SK-N-SH (cell line): ENCODE measurements at regions not wholly inside any gene's neighbourhood (a gene's known extent, or its start where the extent isn't known, plus 50 kb on each side); places are given as distances from the start of the nearest gene placed in this dataset.

Experiments used
- CTCF ChIA-PET: fragments of 300-600, 350-600 bp; formaldehyde crosslinking; extraction: SDS; loops from one replicate; lab custom pipeline; 2021; lab: Yijun Ruan, JAX
- POLR2A ChIA-PET: fragments of 350-600 bp; sonication (Branson Sonifier 250); formaldehyde crosslinking; extraction: SDS; loops from one replicate; lab custom pipeline; 2020; ENCODE audit warnings: antibody characterized with exemption, inconsistent platforms; lab: Yijun Ruan, JAX
- DNase-seq: peaks from one replicate; pipeline ENCODE4 v3.0.0; 2012
- H2AFZ ChIP-seq: fragments of 200-600 bp; sonication (generic); 2 replicates; pipeline ENCODE4 v1.8.1; 2016; ENCODE audit warnings: antibody characterized with exemption, mild to moderate bottlenecking, low read depth
- H3F3A ChIP-seq: fragments of 200-600 bp; sonication (generic); replicated peaks from 2 replicates; pipeline ENCODE3; 2016; ENCODE audit warnings: antibody characterized with exemption, mild to moderate bottlenecking; ENCODE audit not compliant: insufficient read depth
- H3K27ac ChIP-seq, 2 experiments: fragments of 200-500 bp in 1 of 2; fragments of 200-600 bp in 1 of 2; sonication (Bioruptor generic) in 1 of 2; sonication (generic), shearing (Covaris generic) in 1 of 2; 2 replicates each; pipeline versions ENCODE4 v1.5.1 to v1.6.1; 2014 to 2016; ENCODE audit warnings: low read depth in 2 of 2, inconsistent platforms in 1 of 2, low read length in 1 of 2, mild to moderate bottlenecking in 1 of 2, mixed read lengths in 1 of 2
- H3K27me3 ChIP-seq: fragments of 200-600 bp; sonication (generic), shearing (Covaris generic); 2 replicates; pipeline ENCODE4 v1.6.1; 2016; ENCODE audit warnings: mixed run types; ENCODE audit not compliant: insufficient read depth
- H3K36me3 ChIP-seq, 2 experiments: fragments of 200-500 bp in 1 of 2; fragments of 200-600 bp in 1 of 2; sonication (Bioruptor generic) in 1 of 2; sonication (generic) in 1 of 2; replicated peaks in 1 of 2; 2 replicates each; pipeline versions ENCODE3 to v1.5.1; 2014 to 2016; ENCODE audit warnings: low read length in 1 of 2, mild to moderate bottlenecking in 1 of 2; ENCODE audit not compliant: insufficient read depth in 2 of 2, control insufficient read depth in 1 of 2
- H3K4me1 ChIP-seq, 2 experiments: fragments of 200-500 bp in 1 of 2; fragments of 200-600 bp in 1 of 2; sonication (Bioruptor generic) in 1 of 2; sonication (generic), shearing (Covaris generic) in 1 of 2; 2 replicates each; pipeline versions ENCODE4 v1.5.1 to v1.6.1; 2014 to 2016; ENCODE audit warnings: low read depth in 1 of 2, low read length in 1 of 2, mixed run types in 1 of 2; ENCODE audit not compliant: insufficient read depth in 2 of 2, control insufficient read depth in 1 of 2
- H3K4me2 ChIP-seq: fragments of 200-600 bp; sonication (generic), shearing (Covaris generic); 2 replicates; pipeline ENCODE4 v1.6.1; 2017; ENCODE audit warnings: mixed run types
- H3K4me3 ChIP-seq, 2 experiments: fragments of 200-500 bp in 1 of 2; fragments of 200-600 bp in 1 of 2; sonication (Bioruptor generic) in 1 of 2; sonication (generic), shearing (Covaris generic) in 1 of 2; 2 replicates each; pipeline versions ENCODE4 v1.5.1 to v1.8.1; 2014 to 2016; ENCODE audit warnings: low read depth in 2 of 2, inconsistent platforms in 1 of 2, low read length in 1 of 2, mild to moderate bottlenecking in 1 of 2, mixed read lengths in 1 of 2, moderate library complexity in 1 of 2
- H3K79me2 ChIP-seq: fragments of 200-600 bp; sonication (generic); 2 replicates; pipeline ENCODE4 v1.8.1; 2017; ENCODE audit warnings: mild to moderate bottlenecking; ENCODE audit not compliant: insufficient read depth
- H3K9ac ChIP-seq: fragments of 200-600 bp; sonication (generic); 2 replicates; pipeline ENCODE4 v1.6.1; 2017; ENCODE audit warnings: mixed run types
- H3K9me2 ChIP-seq: fragments of 200-600 bp; sonication (generic); 2 replicates; pipeline ENCODE4 v1.6.1; 2017; ENCODE audit warnings: mixed run types
- H3K9me3 ChIP-seq: fragments of 200-600 bp; sonication (generic); 2 replicates; pipeline ENCODE4 v1.6.1; 2017; ENCODE audit warnings: mixed run types, mild to moderate bottlenecking, moderate library complexity
- H4K20me1 ChIP-seq: fragments of 200-600 bp; sonication (generic); 2 replicates; pipeline ENCODE4 v1.6.1; 2017; ENCODE audit warnings: mild to moderate bottlenecking, mixed run types; ENCODE audit not compliant: insufficient read depth
- CHD2 ChIP-seq: fragments of 150-350 bp; IDR thresholded peaks from 2 replicates; pipeline ENCODE4 v1.6.1; 2018; ENCODE audit warnings: low read length; ENCODE audit not compliant: partially characterized antibody
- ELF1 ChIP-seq: IDR thresholded peaks from 2 replicates; pipeline ENCODE4 v1.4.0; 2012
- EZH2phosphoT487 ChIP-seq: fragments of 200-600 bp; sonication (generic); IDR thresholded peaks from 2 replicates; pipeline ENCODE4 v1.6.1; 2017; ENCODE audit warnings: low read depth, mixed run types, mild to moderate bottlenecking, antibody characterized with exemption, moderate library complexity, borderline replicate concordance
- FOSL2 ChIP-seq: IDR thresholded peaks from 2 replicates; pipeline ENCODE4 v1.4.0; 2012; ENCODE audit warnings: low read depth, mild to moderate bottlenecking, moderate library complexity, borderline replicate concordance
- FOXJ3 ChIP-seq: sonication (generic); formaldehyde crosslinking; IDR thresholded peaks from 2 replicates; pipeline ENCODE4 v1.5.1; 2020; ENCODE audit warnings: mild to moderate bottlenecking, missing genetic modification reagents
- FOXM1 ChIP-seq: IDR thresholded peaks from 2 replicates; pipeline ENCODE4 v1.4.0; 2012; ENCODE audit warnings: low read depth, mild to moderate bottlenecking
- GABPA ChIP-seq: IDR thresholded peaks from 2 replicates; pipeline ENCODE4 v1.4.0; 2012; ENCODE audit warnings: low read depth, mild to moderate bottlenecking
- GATA2 ChIP-seq: sonication (generic); formaldehyde crosslinking; IDR thresholded peaks from 2 replicates; pipeline ENCODE4 v1.5.0; 2020; ENCODE audit warnings: mild to moderate bottlenecking, missing genetic modification reagents
- JUND ChIP-seq: IDR thresholded peaks from 2 replicates; pipeline ENCODE4 v1.4.0; 2012
- MEF2A ChIP-seq: IDR thresholded peaks from 2 replicates; pipeline ENCODE4 v1.4.0; 2012; ENCODE audit warnings: low read depth, borderline replicate concordance
- MXI1 ChIP-seq: IDR thresholded peaks from 2 replicates; pipeline ENCODE4 v1.6.1; 2012; ENCODE audit warnings: mild to moderate bottlenecking, low read depth, low read length, improper control_type of control experiment
- NFIC ChIP-seq: IDR thresholded peaks from 2 replicates; pipeline ENCODE4 v1.4.0; 2012; ENCODE audit warnings: borderline replicate concordance
- POLR2AphosphoS5 ChIP-seq: IDR thresholded peaks from 2 replicates; pipeline ENCODE4 v1.6.1; 2012; ENCODE audit warnings: low read depth, low read length
- RAD21 ChIP-seq: IDR thresholded peaks from 2 replicates; pipeline ENCODE4 v1.6.1; 2012; ENCODE audit warnings: mild to moderate bottlenecking, low read length
- RCOR1 ChIP-seq: fragments of 150-350 bp; IDR thresholded peaks from 2 replicates; pipeline ENCODE4 v1.6.1; 2017; ENCODE audit warnings: antibody characterized with exemption, low read length
- RFX5 ChIP-seq: IDR thresholded peaks from 2 replicates; pipeline ENCODE4 v1.6.1; 2012; ENCODE audit warnings: mild to moderate bottlenecking, improper control_type of control experiment, low read length
- RXRA ChIP-seq: IDR thresholded peaks from 2 replicates; pipeline ENCODE4 v1.4.0; 2012; ENCODE audit warnings: low read depth, mild to moderate bottlenecking, borderline replicate concordance
- SIN3A ChIP-seq: IDR thresholded peaks from 2 replicates; pipeline ENCODE4 v1.6.1; 2012; ENCODE audit warnings: low read depth, mild to moderate bottlenecking, low read length, moderate library complexity, borderline replicate concordance
- TCF12 ChIP-seq: IDR thresholded peaks from 2 replicates; pipeline ENCODE4 v1.4.0; 2012
- TEAD4 ChIP-seq: IDR thresholded peaks from 2 replicates; pipeline ENCODE4 v1.4.0; 2012; ENCODE audit warnings: mild to moderate bottlenecking, borderline replicate concordance; ENCODE audit not compliant: insufficient read depth
- YY1 ChIP-seq: IDR thresholded peaks from 2 replicates; pipeline ENCODE4 v1.4.0; 2012; ENCODE audit warnings: low read depth, mild to moderate bottlenecking
- WGBS: methylation state at CpG from one replicate; pipeline ENCODE4 v1.1.6; 2017; ENCODE audit warnings: low lambda C conversion rate; 5-methylcytosine and 5-hydroxymethylcytosine counted together
- TF ChIP-seq, protein P1 (sequence below): fragments of 150-350 bp; IDR thresholded peaks from 2 replicates; pipeline ENCODE4 v1.6.1; 2016; ENCODE audit warnings: mild to moderate bottlenecking, low read depth, low read length
- TF ChIP-seq, protein P2 (sequence below): IDR thresholded peaks from 2 replicates; pipeline ENCODE4 v1.4.0; 2012; ENCODE audit warnings: low read depth, borderline replicate concordance
- TF ChIP-seq, protein P3 (sequence below): fragments of 150-350 bp; IDR thresholded peaks from 2 replicates; pipeline ENCODE4 v1.6.1; 2017; ENCODE audit warnings: antibody characterized with exemption, low read length, low read depth, borderline replicate concordance
- TF ChIP-seq, protein P4 (sequence below): IDR thresholded peaks from 2 replicates; pipeline ENCODE4 v1.4.0; 2012; ENCODE audit warnings: low read depth
- TF ChIP-seq, protein P5 (sequence below): IDR thresholded peaks from 2 replicates; pipeline ENCODE4 v1.6.1; 2012; ENCODE audit warnings: mild to moderate bottlenecking, low read depth, low read length, moderate library complexity

DNA sequence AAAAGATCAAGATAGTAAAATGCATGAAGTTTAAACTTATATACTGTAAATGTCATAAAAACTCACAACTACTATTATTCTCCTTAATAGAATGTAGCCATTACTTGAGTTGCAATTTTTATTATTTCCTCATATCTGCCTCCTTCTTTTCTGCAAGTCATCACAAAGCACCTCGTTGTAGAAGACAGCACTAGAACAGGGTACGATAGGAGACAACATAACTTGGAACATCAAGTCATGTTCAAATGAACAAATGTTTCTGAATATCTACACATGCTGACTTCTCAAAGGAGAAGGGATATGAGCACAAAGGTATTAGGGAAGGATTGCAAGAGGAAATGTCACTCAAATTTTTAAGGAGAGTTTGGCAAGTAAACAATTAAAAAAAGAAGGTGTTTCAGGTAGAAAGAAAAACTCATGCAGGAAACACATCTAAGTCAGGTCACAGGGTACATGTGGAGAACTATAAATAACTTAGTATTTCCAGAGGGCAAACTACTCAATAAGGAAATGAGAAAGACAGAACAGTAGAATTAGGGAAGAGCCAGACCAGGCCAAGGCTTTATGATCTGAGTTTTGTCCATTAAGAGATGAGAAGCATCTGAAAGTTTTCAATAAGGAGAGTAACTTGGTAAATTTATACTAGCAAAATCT, 186.7 kb downstream of the CRPPA start (continued):
- TF ChIP-seq, protein P1, sequence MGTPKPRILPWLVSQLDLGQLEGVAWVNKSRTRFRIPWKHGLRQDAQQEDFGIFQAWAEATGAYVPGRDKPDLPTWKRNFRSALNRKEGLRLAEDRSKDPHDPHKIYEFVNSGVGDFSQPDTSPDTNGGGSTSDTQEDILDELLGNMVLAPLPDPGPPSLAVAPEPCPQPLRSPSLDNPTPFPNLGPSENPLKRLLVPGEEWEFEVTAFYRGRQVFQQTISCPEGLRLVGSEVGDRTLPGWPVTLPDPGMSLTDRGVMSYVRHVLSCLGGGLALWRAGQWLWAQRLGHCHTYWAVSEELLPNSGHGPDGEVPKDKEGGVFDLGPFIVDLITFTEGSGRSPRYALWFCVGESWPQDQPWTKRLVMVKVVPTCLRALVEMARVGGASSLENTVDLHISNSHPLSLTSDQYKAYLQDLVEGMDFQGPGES = no peak
- no peak for TF ChIP-seq FOSL2

DNA sequence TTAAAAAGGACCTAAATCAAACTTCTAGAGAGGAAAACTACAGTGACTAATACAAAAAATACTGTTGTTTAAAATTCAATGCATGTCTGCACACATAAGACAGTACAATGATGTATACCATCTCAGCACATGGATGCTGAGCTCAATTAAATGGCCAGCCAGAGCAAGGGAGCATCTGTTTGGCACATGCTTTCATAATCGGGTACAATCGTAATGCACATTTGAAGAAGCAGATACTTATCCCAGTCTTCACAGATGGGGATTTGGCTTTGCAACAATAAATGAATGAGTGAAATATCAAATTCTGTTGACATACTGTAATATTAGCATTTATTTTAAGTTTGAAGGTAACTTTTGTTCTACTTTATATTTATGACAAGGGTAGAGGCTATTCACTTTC, 187.8 kb downstream of the CRPPA start:
- H3K4me1 ChIP-seq = peaks cover 0 to 41% of the 10 kb centered on the region in 2 experiments; a peak in 2 of 4 replicates
- POLR2A ChIA-PET = no interaction called here
- 23% methylated on average over 2 of the region's 2 CpGs for whole genome bisulfite sequencing
- TF ChIP-seq CHD2 = peak; percentile 81
- peak; percentile 84 for TF ChIP-seq GATA2
- no peak for TF ChIP-seq RFX5
- TF ChIP-seq, protein P2, sequence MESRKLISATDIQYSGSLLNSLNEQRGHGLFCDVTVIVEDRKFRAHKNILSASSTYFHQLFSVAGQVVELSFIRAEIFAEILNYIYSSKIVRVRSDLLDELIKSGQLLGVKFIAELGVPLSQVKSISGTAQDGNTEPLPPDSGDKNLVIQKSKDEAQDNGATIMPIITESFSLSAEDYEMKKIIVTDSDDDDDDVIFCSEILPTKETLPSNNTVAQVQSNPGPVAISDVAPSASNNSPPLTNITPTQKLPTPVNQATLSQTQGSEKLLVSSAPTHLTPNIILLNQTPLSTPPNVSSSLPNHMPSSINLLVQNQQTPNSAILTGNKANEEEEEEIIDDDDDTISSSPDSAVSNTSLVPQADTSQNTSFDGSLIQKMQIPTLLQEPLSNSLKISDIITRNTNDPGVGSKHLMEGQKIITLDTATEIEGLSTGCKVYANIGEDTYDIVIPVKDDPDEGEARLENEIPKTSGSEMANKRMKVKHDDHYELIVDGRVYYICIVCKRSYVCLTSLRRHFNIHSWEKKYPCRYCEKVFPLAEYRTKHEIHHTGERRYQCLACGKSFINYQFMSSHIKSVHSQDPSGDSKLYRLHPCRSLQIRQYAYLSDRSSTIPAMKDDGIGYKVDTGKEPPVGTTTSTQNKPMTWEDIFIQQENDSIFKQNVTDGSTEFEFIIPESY = no peak
- TF ChIP-seq, protein P3, sequence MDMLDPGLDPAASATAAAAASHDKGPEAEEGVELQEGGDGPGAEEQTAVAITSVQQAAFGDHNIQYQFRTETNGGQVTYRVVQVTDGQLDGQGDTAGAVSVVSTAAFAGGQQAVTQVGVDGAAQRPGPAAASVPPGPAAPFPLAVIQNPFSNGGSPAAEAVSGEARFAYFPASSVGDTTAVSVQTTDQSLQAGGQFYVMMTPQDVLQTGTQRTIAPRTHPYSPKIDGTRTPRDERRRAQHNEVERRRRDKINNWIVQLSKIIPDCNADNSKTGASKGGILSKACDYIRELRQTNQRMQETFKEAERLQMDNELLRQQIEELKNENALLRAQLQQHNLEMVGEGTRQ = no peak
- TF ChIP-seq GABPA = no peak
- no peak for TF ChIP-seq FOXJ3 (CRISPR knock-in tag)
- TF ChIP-seq POLR2AphosphoS5 = no peak
- TF ChIP-seq, protein P4, sequence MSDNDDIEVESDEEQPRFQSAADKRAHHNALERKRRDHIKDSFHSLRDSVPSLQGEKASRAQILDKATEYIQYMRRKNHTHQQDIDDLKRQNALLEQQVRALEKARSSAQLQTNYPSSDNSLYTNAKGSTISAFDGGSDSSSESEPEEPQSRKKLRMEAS = peak; percentile 32; the same call in 1 of the 2 replicates
- TF ChIP-seq, protein P5, sequence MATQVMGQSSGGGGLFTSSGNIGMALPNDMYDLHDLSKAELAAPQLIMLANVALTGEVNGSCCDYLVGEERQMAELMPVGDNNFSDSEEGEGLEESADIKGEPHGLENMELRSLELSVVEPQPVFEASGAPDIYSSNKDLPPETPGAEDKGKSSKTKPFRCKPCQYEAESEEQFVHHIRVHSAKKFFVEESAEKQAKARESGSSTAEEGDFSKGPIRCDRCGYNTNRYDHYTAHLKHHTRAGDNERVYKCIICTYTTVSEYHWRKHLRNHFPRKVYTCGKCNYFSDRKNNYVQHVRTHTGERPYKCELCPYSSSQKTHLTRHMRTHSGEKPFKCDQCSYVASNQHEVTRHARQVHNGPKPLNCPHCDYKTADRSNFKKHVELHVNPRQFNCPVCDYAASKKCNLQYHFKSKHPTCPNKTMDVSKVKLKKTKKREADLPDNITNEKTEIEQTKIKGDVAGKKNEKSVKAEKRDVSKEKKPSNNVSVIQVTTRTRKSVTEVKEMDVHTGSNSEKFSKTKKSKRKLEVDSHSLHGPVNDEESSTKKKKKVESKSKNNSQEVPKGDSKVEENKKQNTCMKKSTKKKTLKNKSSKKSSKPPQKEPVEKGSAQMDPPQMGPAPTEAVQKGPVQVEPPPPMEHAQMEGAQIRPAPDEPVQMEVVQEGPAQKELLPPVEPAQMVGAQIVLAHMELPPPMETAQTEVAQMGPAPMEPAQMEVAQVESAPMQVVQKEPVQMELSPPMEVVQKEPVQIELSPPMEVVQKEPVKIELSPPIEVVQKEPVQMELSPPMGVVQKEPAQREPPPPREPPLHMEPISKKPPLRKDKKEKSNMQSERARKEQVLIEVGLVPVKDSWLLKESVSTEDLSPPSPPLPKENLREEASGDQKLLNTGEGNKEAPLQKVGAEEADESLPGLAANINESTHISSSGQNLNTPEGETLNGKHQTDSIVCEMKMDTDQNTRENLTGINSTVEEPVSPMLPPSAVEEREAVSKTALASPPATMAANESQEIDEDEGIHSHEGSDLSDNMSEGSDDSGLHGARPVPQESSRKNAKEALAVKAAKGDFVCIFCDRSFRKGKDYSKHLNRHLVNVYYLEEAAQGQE = no peak
- TF ChIP-seq EZH2phosphoT487 = no peak
- TF ChIP-seq YY1 = no peak
- no peak for TF ChIP-seq SIN3A
- no peak for TF ChIP-seq TEAD4
- TF ChIP-seq JUND = no peak
- TF ChIP-seq FOSL2 = no peak
- peak; percentile 68 for TF ChIP-seq TCF12
- no peak for TF ChIP-seq MEF2A
- TF ChIP-seq NFIC = no peak
- TF ChIP-seq MXI1 = peak; percentile 81; the same call in 1 of the 2 replicates
- no peak; the same call in 1 of the 2 replicates for TF ChIP-seq RAD21
- TF ChIP-seq RCOR1 = peak; percentile 88
- no peak for TF ChIP-seq ELF1
- no peak for TF ChIP-seq FOXM1
- no peak for TF ChIP-seq RXRA

More for the DNA sequence above, 187.8 kb downstream of the CRPPA start:
- no peak overlapping the region for H3K9ac ChIP-seq
- DNase-seq = peak; percentile 69
- no peaks in the 10 kb centered on the region for H3K27me3 ChIP-seq
- CTCF ChIA-PET = no interaction called here
- no peaks in the 10 kb centered on the region for H4K20me1 ChIP-seq
- no peaks in the 10 kb centered on the region for H3K79me2 ChIP-seq
- no peak overlapping the region for H3K4me2 ChIP-seq
- no peaks in the 10 kb centered on the region for H3F3A ChIP-seq
- H3K9me3 ChIP-seq = no peaks in the 10 kb centered on the region
- no peaks in the 10 kb centered on the region for H3K36me3 ChIP-seq
- no peak overlapping the region for H2AFZ ChIP-seq
- no peaks in the 10 kb centered on the region for H3K9me2 ChIP-seq
- H3K27ac ChIP-seq = peak overlapping the region in 1 of 2 experiments; percentile 95; a peak in 2 of 4 replicates
- H3K4me3 ChIP-seq = no peak overlapping the region
